GM18499 (cell line): ENCODE measurements at regions not wholly inside any gene's neighbourhood (a gene's known extent, or its start where the extent isn't known, plus 50 kb on each side); places are given as distances from the start of the nearest gene placed in this dataset.

ENCODE experiments used
- ATAC-seq: cut with Tn5 transposase; IDR thresholded peaks from one replicate; pipeline ENCODE4 v1.9.1; 2021; ENCODE audit warnings: moderate number of reproducible peaks; ENCODE audit not compliant: insufficient read depth, unreplicated experiment

- ATAC-seq: no peak
These were observed 98.5 kb upstream of the CTTNBP2 start for GRCh38 chr7:117971556-117972244.

DNA sequence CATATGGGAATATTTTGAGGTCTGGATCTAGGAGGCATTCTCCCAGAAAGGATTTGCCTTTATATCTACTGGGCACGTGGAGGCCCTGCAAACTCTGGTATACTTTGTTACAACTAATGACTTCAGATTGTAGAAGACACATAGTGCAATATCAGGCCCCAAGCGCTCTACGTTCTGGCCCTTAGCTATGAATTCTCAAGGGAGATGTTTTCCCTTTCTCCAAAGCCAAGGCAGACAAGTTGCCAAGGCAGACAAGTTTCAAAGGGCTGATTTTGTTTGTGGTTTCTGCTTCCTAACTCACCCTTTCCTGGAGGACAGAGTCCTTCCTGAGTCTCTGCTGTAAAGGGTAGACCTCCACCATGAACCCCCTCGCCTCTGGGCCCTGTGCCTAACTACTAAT lies 99.4 kb upstream of the CTTNBP2 start:
- no peak for ATAC-seq

DNA sequence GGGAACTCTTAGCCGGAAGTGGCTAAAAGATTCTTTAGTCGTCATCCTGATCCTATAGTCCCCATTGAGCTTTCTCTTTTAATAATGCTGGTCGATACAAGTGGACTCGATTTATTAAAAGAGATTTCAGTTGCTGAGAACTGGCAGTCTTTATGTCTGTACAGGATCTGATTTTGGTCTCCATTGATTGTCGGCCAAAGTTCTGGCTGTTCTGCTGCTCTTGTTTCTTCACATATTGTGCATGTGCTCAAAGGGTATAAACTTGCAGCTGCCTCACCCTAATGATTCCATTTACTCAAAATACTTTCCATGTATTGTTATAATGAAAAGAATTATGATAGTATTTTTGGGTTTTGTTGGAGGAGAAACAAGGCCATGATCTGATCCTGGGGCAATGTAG lies 100.7 kb upstream of the CTTNBP2 start:
- ATAC-seq: no peak

DNA sequence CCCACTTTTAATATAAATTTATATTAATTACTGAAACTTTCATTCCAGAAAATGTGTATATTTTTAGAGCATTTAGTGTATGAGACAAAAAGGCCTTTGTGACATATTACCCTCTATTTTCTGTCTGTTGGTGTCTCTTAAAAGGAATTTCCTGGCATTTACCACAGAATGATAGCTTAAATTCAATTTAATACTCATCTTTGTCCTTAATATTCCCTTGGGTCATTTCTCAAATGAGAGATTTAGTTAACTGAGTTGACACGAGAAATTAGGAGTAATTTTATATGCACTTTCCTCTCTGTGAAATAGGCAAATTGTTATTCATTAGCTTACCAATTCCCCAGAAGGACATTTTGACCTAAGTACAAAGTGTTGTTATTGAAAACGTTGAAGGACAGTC lies 101.7 kb upstream of the CTTNBP2 start:
- ATAC-seq: no peak

- no peak for ATAC-seq
These were observed 102.2 kb upstream of the CTTNBP2 start for GRCh38 chr7:117975476-117975875.

- no peak for ATAC-seq
These were observed 106.8 kb upstream of the CTTNBP2 start for GRCh38 chr7:117979954-117980497.

- no peak for ATAC-seq
These were observed 109.1 kb upstream of the CTTNBP2 start for GRCh38 chr7:117982071-117983055.

DNA sequence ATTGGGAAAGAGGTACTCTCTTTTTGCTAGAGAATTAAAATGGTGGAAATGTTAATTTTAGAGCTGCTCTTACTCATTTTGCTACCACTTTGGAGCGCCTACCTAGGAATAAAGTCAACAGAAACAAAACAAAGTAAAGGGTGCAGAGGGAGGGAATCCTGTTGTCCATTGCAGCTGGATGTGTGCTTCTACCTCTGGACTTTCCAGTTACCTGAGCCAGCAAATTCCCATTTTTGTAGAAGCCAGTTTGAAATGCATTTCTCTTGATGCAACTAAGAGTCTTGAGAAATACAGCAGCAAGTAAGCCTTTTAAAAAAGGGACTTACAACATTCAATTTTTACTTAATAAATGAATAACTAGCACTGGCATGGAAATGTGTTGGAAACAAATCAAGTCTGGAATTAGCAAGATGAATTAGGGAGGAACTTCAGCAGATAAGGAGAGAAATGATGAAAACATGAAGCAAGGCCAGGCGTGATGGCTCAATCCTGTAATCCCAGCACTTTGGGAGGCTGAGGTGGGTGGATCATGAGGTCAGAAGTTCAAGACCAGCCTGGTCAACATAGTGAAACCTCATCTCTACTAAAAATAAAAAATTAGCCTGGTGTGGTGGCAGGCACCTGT lies 113.5 kb upstream of the CTTNBP2 start:
- ATAC-seq: no peak

DNA sequence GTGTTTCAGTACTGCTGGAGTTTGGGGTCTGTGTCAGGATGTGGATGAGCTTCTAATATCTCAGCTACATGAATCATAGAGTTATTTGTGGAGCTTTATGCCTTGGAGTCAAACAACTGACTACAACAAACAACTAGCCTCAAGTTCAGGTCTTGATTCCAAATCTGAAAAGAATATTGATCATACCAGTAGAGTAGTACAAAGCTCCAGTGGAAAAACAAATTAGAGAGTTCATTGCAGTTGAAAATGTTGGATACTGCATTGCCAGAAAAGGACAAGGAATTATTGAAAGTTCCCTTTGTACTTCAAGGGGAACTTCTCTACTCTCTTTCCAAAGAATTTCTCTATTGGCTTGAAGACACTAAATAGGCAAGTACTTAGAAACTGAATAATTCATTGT lies 117.6 kb upstream of the CTTNBP2 start:
- ATAC-seq: no peak

DNA sequence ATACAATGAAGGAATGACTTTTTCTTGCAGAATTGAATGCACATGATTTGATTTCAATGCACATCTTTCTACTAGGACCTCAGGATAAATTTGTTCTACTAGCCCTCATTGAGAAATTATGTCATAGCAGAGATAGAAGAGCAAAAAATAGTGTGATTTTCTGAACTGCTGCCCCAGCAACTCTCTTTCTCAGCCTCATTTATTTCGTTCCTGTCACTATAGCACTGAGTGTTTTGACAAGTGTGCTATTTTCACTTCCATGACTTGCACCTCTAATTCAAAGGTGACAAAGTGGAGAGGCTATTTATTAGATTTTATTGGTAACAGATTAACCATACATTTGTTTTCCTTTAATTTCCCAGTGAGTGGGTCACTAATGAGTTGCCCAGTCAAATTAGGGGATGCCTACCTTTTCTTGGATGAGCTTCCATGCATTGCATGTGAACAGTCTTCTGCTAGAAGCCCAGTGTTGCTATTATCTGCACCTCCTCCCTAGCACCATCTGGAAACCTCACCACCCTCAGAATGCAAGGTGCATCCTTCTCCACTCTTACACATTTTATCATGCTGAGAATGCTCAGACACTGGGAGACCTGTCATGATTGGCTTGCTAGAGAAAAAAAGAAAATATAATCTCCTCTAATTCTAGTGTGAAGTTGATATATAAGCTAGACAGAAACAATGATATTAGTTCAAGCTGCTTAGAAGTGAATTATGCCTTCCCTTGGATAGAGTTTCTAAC lies 119.6 kb upstream of the CTTNBP2 start:
- no peak for ATAC-seq

DNA sequence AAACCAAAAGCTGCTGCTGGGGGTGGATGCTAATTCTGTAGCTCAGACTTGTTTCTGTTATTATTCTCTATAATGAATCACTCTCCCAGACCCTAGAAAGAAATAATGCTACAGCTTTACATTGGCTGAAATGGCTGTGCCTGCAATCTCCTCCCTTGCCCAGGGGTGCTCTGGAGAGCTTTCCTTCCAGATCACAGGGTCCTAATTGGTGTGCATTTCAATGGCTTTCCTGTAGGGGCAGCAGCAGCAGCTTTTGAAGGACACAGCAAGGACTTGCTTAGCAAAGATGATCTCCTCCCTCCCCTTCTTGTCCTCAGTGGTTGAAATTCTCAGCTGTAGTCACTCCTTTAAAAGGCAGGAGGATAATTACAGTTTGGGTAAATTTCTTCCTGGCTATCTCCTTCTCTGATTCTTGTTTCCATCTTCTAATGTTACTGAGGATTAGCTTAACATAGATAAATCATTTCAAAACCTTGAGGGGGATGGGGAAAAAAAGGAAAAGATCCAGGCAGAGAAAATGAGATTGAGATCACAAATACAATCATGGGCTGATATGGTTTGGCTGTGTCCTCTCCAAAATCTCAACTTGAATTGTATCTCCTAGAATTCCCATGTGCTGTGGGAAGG lies 120.2 kb upstream of the CTTNBP2 start:
- ATAC-seq: peak; percentile 89

DNA sequence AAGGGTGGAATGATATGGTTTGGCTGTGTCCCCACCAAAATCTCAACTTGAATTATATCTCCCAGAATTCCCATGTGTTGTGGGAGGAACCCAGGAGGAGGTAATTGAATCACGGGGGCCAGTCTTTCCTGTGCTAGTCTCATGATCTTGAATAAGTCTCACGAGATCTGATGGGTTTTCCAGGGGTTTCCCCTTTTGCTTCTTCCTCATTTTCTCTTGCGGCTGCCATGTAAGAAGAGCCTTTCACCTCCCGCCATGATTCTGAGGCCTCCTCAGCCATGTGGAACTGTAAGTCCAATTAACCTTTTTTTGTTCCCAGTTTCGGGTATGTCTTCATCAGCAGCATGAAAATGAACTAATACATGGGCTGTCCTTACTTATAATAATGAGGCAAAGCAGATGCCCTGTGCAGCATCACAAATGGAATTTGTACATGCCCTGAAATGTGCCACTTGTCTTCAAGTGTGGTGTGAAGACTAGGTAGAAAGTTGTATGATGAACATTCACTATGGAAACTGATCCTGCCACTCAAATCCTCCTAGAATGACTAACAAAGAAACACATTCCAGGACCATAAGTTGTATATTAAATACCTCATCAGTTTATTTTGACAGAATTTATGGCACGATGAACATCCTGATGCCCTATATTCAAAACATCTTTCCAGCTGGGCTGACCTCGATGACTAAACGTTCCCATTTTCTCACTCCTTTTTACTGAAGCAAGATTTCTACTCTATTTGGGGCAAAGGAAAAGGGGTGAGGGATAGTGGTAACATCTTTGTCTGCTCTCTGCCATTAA lies 122.8 kb upstream of the CTTNBP2 start:
- ATAC-seq: no peak

DNA sequence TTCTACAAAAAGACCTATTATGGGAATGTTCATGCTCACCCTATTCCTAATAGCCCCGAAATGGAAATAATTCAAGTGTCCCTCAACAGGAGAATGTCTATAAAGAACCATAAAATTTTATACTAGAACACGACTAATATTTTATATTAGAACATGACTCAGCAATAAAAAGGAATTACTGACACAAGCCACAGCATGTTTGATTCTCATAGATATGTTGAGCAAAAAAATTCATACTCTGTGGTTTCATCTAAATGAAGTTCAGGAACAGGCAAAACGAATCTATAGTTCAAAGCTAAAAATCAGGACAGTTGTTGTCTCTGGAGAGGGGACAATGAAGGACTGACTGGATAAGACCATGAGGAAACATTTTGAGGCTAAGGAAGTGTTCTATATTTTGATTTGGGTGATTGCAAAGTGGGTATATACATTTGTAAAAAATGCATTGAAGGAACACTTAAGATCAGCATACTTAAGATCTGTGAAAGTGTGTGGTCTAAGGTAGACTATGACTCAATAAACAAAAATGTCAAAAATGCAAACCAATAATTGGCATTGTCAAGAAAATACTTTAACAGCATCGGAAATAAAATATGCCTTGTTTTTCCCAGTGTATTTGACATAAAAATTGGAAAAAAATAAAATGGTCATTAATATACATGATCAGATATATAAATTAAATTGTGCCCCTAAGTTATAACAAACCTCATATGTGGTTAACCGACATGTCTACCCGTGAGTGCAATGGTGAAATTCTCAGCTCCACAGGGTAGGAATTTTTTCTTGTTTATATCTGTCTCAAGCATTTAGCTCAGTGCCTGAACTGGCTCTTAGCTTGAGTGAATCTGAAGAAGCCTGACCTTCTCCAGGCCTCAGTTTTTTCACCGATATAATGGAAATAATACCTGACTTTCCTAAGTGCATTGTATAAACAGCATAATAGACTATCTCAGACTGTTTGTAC lies 124.9 kb upstream of the CTTNBP2 start:
- ATAC-seq: no peak

DNA sequence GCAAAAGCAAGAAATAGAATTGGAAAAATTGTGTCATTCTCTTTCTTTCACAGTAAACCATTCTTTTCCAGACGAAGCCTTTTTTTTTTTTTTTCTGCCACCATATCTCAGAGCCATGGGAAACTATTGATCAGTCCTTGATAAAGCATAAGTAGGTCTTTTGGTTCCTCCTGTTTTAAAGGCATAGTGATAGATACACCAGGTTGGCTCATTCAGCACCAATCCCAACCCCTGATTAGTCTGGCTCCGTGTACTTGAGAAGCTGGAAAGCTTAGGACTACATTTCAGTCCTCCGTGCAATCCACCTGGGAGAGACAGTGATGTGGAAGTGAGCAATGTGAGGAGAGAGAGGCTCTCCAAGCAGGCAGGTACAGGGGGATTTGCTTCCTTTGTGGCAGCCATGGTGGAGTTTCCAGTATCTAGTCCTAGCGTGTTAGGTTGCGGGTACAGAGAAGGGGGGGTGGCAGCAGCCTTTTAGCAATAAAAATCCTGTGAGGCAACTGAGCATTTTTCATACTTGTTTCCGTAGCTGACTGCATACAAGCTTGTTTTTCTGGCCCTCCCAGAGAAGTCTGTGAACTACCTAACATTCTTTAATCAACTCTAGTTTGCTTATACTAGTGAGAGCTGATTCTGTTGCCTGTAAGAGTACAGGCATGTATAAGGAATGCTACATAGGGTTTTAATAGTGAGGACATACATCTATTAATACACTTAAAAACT lies 127.4 kb upstream of the CTTNBP2 start:
- no peak for ATAC-seq

GRCh38 chr7:118003476-118003875 lies 130.2 kb upstream of the CTTNBP2 start:
- ATAC-seq: no peak

DNA sequence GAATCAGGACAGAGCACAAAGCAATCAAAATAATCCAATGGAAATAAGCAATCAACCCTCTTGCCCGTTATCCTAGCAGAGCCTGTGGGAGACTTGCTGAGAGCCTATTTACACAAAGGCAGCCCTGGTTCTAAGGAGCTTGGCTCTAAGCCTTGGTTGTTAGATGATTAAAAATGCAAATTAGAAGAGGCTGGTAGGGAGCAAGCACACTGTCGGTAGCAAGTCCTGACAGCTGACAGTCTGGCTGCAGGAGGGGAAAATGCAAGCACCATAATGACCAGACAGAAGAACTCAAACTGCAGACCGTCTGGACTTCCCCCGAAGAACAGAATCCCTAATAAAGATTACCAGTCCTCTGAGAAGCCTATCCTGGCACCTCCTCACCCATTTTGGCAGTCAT lies 131.8 kb upstream of the CTTNBP2 start:
- ATAC-seq: no peak

DNA sequence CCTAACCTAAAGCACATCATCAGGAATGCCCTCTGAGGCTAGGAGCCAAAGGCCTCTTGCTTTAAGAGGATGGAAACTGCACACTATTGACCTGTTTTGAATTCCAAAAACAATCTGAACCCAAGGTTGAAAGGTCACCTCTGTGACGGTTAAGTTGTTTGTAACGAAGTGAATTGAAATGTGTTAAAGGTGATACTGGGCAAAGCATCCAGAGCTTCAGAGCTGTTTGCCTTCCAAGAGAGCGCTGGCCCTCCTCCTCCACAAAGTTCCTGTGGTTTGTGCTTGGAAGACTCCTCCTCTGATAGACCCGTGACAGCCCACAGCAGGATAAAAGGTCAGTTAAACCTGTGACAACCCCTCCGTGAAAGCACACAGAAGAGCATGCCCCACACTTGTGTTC lies 133.7 kb upstream of the CTTNBP2 start:
- no peak for ATAC-seq
